Common myeloid progenitor, CD34-positive (primary cell): ENCODE measurements at regions not wholly inside any gene's neighbourhood (a gene's known extent, or its start where the extent isn't known, plus 50 kb on each side); places are given as distances from the start of the nearest gene placed in this dataset.
A peak's percentile ranks its signal among the peaks of the same experiment; 100 is the strongest.

Source experiments
- CTCF ChIA-PET: fragments of 350-600 bp; sonication (Branson Sonifier 250); formaldehyde crosslinking; loops from one replicate; lab custom pipeline; 2021; ENCODE audit warnings: antibody characterized with exemption; lab: Charles Lee
- POLR2A ChIA-PET: fragments of 350-600 bp; sonication (Branson Sonifier 250); formaldehyde crosslinking; loops from one replicate; lab custom pipeline; 2021; ENCODE audit warnings: antibody characterized with exemption; lab: Charles Lee
- DNase-seq, 3 donors: peaks; one replicate each; pipeline versions ENCODE4 v3.0.0 to v3.0.0-alpha.2; 2013
- H3K27ac ChIP-seq, 2 experiments: 1 replicate in 1 of 2; 2 replicates in 1 of 2; pipeline ENCODE4 v1.7.0; 2013; ENCODE audit warnings: inconsistent platforms in 2 of 2, low read length in 2 of 2, mild to moderate bottlenecking in 2 of 2, low read depth in 1 of 2, moderate library complexity in 1 of 2; ENCODE audit not compliant: severe bottlenecking in 2 of 2, insufficient read depth in 1 of 2, poor library complexity in 1 of 2
- H3K27me3 ChIP-seq, 5 experiments: replicated peaks in 2 of 5; 1 replicate in 3 of 5; 2 replicates in 2 of 5; pipeline versions ENCODE4 v1.6.1 to v1.7.0; 2013; ENCODE audit warnings: low read length in 4 of 5, mild to moderate bottlenecking in 2 of 5, moderate library complexity in 2 of 5, inconsistent platforms in 1 of 5; ENCODE audit not compliant: insufficient read depth in 5 of 5, control insufficient read depth in 4 of 5
- H3K36me3 ChIP-seq, 4 experiments: 1 replicate in 2 of 4; 2 replicates in 2 of 4; pipeline versions ENCODE4 v1.6.1 to v1.7.0; 2013; ENCODE audit warnings: low read length in 3 of 4, control low read depth in 1 of 4, mild to moderate bottlenecking in 1 of 4; ENCODE audit not compliant: control insufficient read depth in 4 of 4, insufficient read depth in 4 of 4
- H3K4me1 ChIP-seq, 4 experiments: 1 replicate in 3 of 4; 2 replicates in 1 of 4; pipeline versions ENCODE4 v1.6.1 to v1.7.1; 2013; ENCODE audit warnings: low read length in 3 of 4, mild to moderate bottlenecking in 3 of 4, control low read depth in 1 of 4, inconsistent platforms in 1 of 4, moderate library complexity in 1 of 4; ENCODE audit not compliant: control insufficient read depth in 4 of 4, insufficient read depth in 4 of 4; ENCODE audit errors: control extremely low read depth in 1 of 4
- H3K4me3 ChIP-seq, 7 experiments: 1 replicate in 4 of 7; 2 replicates in 3 of 7; pipeline versions ENCODE4 v1.5.1 to v1.7.0; 2013; ENCODE audit warnings: mild to moderate bottlenecking in 7 of 7, low read length in 6 of 7, moderate library complexity in 6 of 7, inconsistent platforms in 2 of 7, low read depth in 2 of 7, control low read depth in 1 of 7; ENCODE audit not compliant: insufficient read depth in 4 of 7, control insufficient read depth in 1 of 7; ENCODE audit errors: extremely low read depth in 1 of 7
- H3K9me3 ChIP-seq, 5 experiments: 1 replicate in 4 of 5; 2 replicates in 1 of 5; pipeline versions ENCODE4 v1.6.1 to v1.7.1; 2013; ENCODE audit warnings: low read length in 4 of 5, mild to moderate bottlenecking in 2 of 5, inconsistent platforms in 1 of 5, low read depth in 1 of 5, moderate library complexity in 1 of 5; ENCODE audit not compliant: control insufficient read depth in 4 of 5, insufficient read depth in 2 of 5; ENCODE audit errors: control extremely low read depth in 1 of 5
- WGBS: methylation state at CpG from one replicate; pipeline ENCODE4 v1.1.5; 2013; ENCODE audit not compliant: insufficient coverage; 5-methylcytosine and 5-hydroxymethylcytosine counted together

- POLR2A ChIA-PET, result no interaction called here
- CTCF ChIA-PET, result no interaction called here
These were observed 138.4 kb upstream of the GALNTL6 start for GRCh38 chr4:171674781-171675180.

GRCh38 chr4:171668403-171668802 is 144.8 kb upstream of the GALNTL6 start:
- no peaks in the 10 kb centered on the region for H3K9me3 ChIP-seq
- CTCF ChIA-PET, result no interaction called here
- no peak for DNase-seq
- no peak overlapping the region for H3K27ac ChIP-seq
- POLR2A ChIA-PET, result no interaction called here
- no peaks in the 10 kb centered on the region for H3K27me3 ChIP-seq
- H3K36me3 ChIP-seq, result no peaks in the 10 kb centered on the region
- WGBS, result no CpG with 5 or more reads among the region's 3 CpGs
- no peak overlapping the region for H3K4me3 ChIP-seq
- no peaks in the 10 kb centered on the region for H3K4me1 ChIP-seq

More at GRCh38 chr4:171674781-171675180, 138.4 kb upstream of the GALNTL6 start:
- 98% methylated on average over 9 of the region's 11 CpGs for WGBS
- Histone ChIP-seq H3K4me1 (peaks cover 3 to 10% (median 8%) of the 10 kb centered on the region in 4 experiments), H3K4me3 (no peak overlapping the region), H3K27me3 (no peaks in the 10 kb centered on the region), H3K36me3 (no peaks in the 10 kb centered on the region), H3K9me3 (peaks cover 0 to 4% (median 0%) of the 10 kb centered on the region in 5 experiments), H3K27ac (no peak overlapping the region)
- no peak for DNase-seq

- no peak overlapping the region for H3K4me3 ChIP-seq
- H3K9me3 ChIP-seq, result no peaks in the 10 kb centered on the region
- H3K27ac ChIP-seq, result no peak overlapping the region
- H3K4me1 ChIP-seq, result no peaks in the 10 kb centered on the region
- ChIA-PET CTCF (no interaction called here), POLR2A (no interaction called here)
- no peaks in the 10 kb centered on the region for H3K27me3 ChIP-seq
- no peaks in the 10 kb centered on the region for H3K36me3 ChIP-seq
- no peak for DNase-seq
These were observed 145.3 kb upstream of the GALNTL6 start for GRCh38 chr4:171667906-171668305.

- H3K4me3 ChIP-seq, result no peak overlapping the region
- ChIA-PET CTCF (interaction anchor here (0.9 to 1.3 kb wide), 2 partner anchors 12 to 660 kb away, joined by 3 to 6 read pairs; no protein-coding TSS in a partner anchor), POLR2A (no interaction called here)
- H3K36me3 ChIP-seq, result no peaks in the 10 kb centered on the region
- no peak overlapping the region for H3K27ac ChIP-seq
- H3K9me3 ChIP-seq, result peaks cover 0 to 4% (median 0%) of the 10 kb centered on the region in 5 experiments
- no peak for DNase-seq
- H3K4me1 ChIP-seq, result no peaks in the 10 kb centered on the region
- H3K27me3 ChIP-seq, result no peaks in the 10 kb centered on the region
- WGBS, result 98% methylated on average over 6 of the region's 6 CpGs
These were observed 162.1 kb upstream of the GALNTL6 start for GRCh38 chr4:171651071-171651470.

- ChIA-PET CTCF (interaction anchor here (0.9 to 1.3 kb wide), 2 partner anchors 12 to 660 kb away, joined by 3 to 6 read pairs; no protein-coding TSS in a partner anchor), POLR2A (no interaction called here)
- H3K9me3 ChIP-seq, result peaks cover 0 to 4% (median 0%) of the 10 kb centered on the region in 5 experiments
- H3K27ac ChIP-seq, result no peak overlapping the region
- DNase-seq, result peak in 1 of 3 donors; percentile 15
- H3K4me1 ChIP-seq, result no peaks in the 10 kb centered on the region
- WGBS, result 79% methylated on average over 2 of the region's 2 CpGs
- H3K27me3 ChIP-seq, result no peaks in the 10 kb centered on the region
- no peak overlapping the region for H3K4me3 ChIP-seq
- H3K36me3 ChIP-seq, result no peaks in the 10 kb centered on the region
These were observed 162.7 kb upstream of the GALNTL6 start for GRCh38 chr4:171650543-171650942.

- WGBS, result 97% methylated on average over 3 of the region's 5 CpGs
- peaks cover 4 to 8% (median 7%) of the 10 kb centered on the region in 4 experiments for H3K4me1 ChIP-seq
- H3K27me3 ChIP-seq, result no peaks in the 10 kb centered on the region
- H3K36me3 ChIP-seq, result no peaks in the 10 kb centered on the region
- CTCF ChIA-PET, result interaction anchor here (0.8 kb wide), 1 partner anchor 9 kb away, joined by 4 read pairs; no protein-coding TSS in a partner anchor
- POLR2A ChIA-PET, result no interaction called here
- no peak for DNase-seq
- no peak overlapping the region for H3K27ac ChIP-seq
- peaks cover 0 to 4% (median 0%) of the 10 kb centered on the region in 5 experiments for H3K9me3 ChIP-seq
- H3K4me3 ChIP-seq, result no peak overlapping the region
These were observed 164.3 kb upstream of the GALNTL6 start for GRCh38 chr4:171648926-171649325.

- H3K36me3 ChIP-seq, result no peaks in the 10 kb centered on the region
- peaks cover 0 to 4% (median 0%) of the 10 kb centered on the region in 5 experiments for H3K9me3 ChIP-seq
- 100% methylated on average over 6 of the region's 6 CpGs for WGBS
- ChIA-PET CTCF (interaction anchor here (0.6 to 1.4 kb wide), 2 partner anchors 656 to 1597 kb away, joined by 3 to 4 read pairs; no protein-coding TSS in a partner anchor), POLR2A (no interaction called here)
- no peak for DNase-seq
- H3K27me3 ChIP-seq, result peaks cover 0 to 1% (median 0%) of the 10 kb centered on the region in 5 experiments
- H3K4me3 ChIP-seq, result no peak overlapping the region
- peaks cover 9 to 18% (median 12%) of the 10 kb centered on the region in 4 experiments for H3K4me1 ChIP-seq
- H3K27ac ChIP-seq, result no peak overlapping the region
These were observed 166.2 kb upstream of the GALNTL6 start for GRCh38 chr4:171646984-171647383.
